GM12892 (cell line): ENCODE measurements at regions not wholly inside any gene's neighbourhood (a gene's known extent, or its start where the extent isn't known, plus 50 kb on each side); places are given as distances from the start of the nearest gene placed in this dataset.

Experiments used
- POLR2A ChIP-seq: IDR thresholded peaks from 2 replicates; pipeline ENCODE4 v1.6.1; 2011; ENCODE audit warnings: low read depth, low read length, control low read depth
- POLR2AphosphoS5 ChIP-seq: IDR thresholded peaks from 2 replicates; pipeline ENCODE4 v1.6.1; 2011; ENCODE audit warnings: low read depth, low read length, control low read depth

GRCh38 chr16:72295914-72296313 is 124.0 kb upstream of the PMFBP1 start:
- TF ChIP-seq POLR2A (no peak), POLR2AphosphoS5 (no peak)
